ENCODE measurements at regions not wholly inside any gene's neighbourhood (a gene's known extent, or its start where the extent isn't known, plus 50 kb on each side); places are given as distances from the start of the nearest gene placed in this dataset.
A peak's percentile ranks its signal among the peaks of the same experiment; 100 is the strongest.

GRCh38 chr9:18359335-18359734 is 114.6 kb upstream of the ADAMTSL1 start:
- no peak for DNase-seq

GRCh38 chr9:18360005-18360404 is 113.9 kb upstream of the ADAMTSL1 start:
- DNase-seq = no peak

- DNase-seq = no peak
Observed at GRCh38 chr9:18361646-18362045, 112.3 kb upstream of the ADAMTSL1 start.

GRCh38 chr9:18362166-18362565 is 111.8 kb upstream of the ADAMTSL1 start:
- DNase-seq = no peak

DNA sequence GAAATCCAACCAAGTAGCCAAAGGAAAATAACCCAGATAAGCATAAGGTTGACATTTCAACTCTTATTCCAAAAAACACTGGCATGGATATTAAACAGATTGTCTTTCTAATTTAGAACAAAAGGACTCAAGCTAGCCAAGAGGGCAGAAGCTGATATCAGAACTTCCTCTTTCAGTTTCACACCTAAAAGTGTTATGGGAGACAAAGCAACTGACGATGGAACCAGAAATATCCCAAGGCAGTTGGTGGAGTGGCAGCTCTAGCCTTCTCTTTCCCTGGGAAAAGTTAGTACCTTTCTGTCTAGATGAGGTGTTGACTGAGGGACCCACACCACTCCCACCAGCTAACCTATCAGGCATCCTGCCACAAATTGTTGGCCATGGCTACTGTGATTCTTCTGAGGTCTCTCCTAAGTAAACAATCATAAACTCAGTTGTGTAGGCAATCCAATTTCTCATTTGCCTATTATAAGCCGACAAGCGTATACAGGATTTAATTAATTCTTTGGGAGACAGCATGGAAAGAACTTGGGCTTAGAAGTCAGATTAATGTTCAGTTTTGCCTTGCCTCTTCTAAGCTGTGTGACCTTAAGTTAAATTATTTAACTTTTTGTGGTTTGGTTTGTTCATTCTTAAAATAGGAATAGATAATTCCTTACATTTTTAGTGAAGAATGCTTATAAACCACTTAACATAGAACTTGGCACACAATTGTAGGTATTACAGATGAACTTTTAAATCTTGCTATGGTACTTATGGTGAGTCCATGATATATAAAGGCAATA is 110.9 kb upstream of the ADAMTSL1 start:
- DNase-seq = peak; percentile 23

GRCh38 chr9:18365651-18366050 is 108.3 kb upstream of the ADAMTSL1 start:
- DNase-seq = no peak

DNA sequence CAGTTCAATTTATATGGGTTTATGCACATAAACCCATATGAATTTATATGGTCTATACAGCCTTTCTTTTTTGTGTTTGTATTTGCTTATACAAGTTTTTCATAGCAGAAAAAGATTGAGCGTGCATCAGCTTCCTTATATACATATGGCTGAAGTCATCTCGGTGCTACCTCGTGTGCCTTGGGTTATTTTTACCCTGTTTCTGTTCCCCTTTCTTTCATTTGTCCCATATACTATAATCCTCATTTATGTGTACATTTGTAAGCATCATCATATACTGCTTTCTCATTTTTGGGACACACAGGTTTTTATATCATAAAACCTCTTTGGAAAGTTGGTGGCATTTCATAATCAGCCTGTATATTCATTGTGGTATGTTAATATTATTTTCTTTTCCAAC is 107.8 kb upstream of the ADAMTSL1 start:
- DNase-seq = peak; percentile 19

GRCh38 chr9:18368206-18368605 is 105.7 kb upstream of the ADAMTSL1 start:
- DNase-seq = no peak

DNA sequence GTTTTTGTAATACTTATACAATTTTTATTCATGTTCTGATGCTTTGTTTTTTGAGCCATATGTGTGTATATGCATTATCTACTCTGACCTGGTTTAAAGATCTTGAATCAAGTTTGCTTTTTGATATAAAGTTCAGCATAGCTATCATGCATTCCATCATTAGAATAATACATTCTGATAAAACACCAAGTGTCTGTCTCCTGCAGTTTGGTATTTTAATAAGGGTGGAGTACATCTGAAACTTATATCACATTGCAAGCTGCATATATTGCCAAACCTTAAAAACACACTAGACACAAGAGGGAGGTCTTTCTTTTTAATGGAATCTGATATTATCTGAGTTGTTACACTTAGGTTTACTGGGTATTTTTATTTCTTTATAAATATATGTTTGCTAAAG is 102.8 kb upstream of the ADAMTSL1 start:
- DNase-seq = no peak

GRCh38 chr9:18371621-18372020 is 102.3 kb upstream of the ADAMTSL1 start:
- DNase-seq = no peak

- no peak for DNase-seq
Observed at GRCh38 chr9:18379073-18379811, 94.7 kb upstream of the ADAMTSL1 start.

- no peak for DNase-seq
Observed at GRCh38 chr9:18382243-18382642, 91.7 kb upstream of the ADAMTSL1 start.

DNA sequence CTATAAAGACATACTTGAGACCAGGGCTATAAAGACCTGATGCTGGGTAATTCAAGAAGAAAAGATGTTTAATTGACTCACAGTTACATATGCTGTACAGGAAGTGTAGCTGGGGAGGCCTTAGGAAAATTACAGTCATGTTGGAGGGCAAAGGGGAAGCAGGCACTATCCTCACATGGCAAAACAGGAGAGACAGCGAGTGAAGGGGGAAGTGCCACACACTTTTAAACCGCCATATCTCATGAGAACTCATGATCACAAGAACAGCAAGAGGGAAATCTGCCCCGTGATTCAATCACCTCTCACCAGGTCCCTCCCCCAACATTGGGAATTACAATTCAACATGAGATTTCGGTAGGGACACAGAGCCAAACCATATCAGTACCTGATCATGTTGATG is 89.9 kb upstream of the ADAMTSL1 start:
- peak; percentile 27 for DNase-seq

DNA sequence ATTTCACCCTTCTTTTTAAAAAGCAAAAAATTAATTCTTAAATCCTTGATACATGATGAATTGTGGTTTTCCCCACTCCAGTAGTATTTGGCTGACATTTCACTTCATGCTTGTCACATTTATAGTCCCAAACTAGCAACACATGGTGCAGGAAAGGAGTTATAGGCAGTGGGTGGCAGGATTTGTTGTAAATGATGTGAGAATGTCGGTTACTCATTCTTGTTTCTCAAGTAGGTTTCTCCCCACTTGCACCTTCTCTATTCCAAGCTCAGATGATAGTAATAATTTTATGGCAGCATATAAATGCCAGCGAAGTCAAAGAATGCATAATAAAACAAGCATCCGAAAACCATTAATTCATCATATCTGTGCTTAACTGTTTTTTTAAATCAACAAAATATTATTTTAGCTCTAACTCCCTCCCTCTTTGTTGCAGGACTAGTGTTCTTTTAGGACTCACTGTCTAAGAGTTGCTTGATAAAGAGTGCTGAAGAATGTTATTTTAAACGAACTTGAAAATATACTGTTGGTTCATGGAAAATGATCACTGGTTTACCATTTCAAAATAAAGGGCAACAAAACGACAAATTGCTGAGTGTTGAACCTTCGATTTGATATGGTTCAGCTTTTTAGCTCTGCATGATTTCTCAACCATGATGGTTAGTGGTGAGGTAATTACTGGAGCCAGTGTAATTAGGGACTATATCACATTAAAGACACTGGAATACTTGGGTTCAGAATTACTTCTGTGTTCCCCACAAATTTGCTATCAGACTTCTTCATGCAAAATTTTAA is 88.1 kb upstream of the ADAMTSL1 start:
- DNase-seq = no peak

GRCh38 chr9:18390393-18390792 is 83.6 kb upstream of the ADAMTSL1 start:
- no peak for DNase-seq

DNA sequence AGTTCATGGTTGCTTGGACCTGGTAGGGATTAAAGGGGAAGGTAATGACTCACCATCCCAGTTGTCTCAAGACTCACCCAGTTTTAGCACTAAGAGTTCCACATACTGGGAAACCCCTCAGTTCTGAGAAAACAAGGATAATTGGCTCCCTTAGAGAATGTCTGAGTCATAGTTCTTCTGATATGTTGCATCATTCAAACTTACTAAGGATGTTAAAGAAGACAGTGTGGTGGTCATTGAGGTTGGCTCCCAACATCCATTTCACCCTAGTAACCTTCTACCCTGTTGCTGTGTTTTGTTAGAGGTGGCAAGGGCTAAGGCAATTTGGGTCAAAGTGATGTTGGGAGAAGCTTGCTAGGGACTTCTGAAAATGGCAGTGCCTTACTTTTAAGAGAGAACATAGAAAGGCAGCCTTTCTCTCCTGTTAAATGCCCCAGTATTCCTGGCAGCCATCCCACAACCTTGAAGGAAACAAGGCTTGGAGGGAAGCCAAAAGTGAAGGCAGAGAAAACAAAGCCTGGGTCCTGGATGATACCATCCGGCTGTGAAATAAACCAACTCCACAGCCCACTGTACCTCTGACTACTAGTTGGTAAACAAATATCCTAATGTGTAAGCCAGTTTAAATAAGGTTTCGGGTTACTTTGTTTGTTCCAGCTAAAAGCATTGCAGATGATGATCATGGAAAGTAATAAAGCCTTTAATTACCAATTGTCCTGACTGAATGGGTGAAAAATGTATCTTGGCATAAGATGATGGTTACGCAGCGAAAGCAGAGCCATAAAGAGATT is 80.4 kb upstream of the ADAMTSL1 start:
- DNase-seq = peak; percentile 39

DNA sequence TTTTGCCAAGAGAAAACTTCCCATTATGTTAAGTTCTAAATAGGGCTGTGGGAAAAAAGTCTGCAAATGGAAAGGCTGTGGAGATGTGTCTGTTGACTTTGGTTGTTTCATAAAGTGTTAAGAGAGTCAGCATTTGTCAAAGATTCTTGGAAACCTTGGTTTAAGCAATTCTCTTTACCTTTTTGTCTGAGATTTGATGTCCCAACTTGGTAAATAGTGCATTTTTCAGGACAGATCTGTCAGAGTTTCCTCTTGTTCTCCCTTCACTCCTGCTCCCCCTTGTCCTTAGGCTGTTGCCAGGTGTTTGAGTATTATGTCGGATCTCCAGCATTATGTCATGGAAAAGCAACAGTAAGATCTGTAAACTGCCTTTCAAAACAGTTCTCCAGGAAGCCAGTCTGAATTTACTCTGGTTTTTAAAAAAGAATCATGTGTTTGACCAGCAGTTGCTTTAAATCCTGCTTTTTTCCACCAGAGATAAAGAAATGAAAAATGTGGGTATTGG is 79.1 kb upstream of the ADAMTSL1 start:
- DNase-seq = no peak

DNA sequence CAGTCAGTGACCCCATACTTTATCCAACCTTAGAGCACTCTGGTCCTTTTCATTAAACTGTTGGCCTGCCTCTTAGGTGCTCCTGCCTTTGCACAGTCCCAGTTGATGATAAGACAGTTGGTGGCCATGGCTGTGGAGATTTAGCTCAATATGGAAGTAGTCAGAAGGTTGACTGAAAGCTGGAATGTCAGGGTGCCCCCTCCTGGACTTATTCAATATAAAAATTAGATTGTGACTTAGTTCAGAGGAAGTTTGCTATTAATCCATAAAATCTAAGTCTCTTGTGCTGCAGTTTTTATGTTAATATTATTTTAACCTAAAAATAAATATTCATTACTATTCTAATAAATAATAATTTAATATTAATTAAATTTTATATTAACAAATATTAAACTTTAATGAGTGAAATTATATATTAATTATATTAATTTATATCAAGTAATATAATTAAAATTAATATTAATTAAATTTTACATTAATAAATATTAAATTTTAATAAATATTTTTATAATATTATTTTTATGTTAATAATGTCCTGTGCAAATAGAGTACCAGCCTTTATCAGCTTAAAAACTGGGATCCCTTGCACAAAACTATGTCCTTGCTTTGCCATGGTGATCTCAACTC is 77.7 kb upstream of the ADAMTSL1 start:
- DNase-seq = peak; percentile 7

- DNase-seq = no peak
Observed at GRCh38 chr9:18397076-18397475, 76.9 kb upstream of the ADAMTSL1 start.

DNA sequence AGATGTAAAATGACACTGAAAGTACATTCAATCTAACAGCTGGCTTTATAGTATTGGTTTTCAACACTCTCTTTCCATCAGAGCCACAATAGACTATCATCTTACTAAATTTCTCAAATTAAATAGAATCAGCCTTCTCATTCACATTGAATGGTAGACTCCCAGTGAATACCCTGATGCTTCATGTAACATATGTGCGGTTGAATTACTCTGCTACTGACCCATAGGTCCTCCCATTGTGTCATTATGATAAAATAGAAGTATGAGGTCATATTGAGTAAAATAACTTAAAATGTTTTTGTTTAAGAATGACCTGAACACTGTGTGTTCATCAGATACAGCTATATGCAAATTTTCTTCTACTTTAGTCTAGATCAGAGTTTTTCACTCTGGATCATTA is 75.9 kb upstream of the ADAMTSL1 start:
- no peak for DNase-seq

DNA sequence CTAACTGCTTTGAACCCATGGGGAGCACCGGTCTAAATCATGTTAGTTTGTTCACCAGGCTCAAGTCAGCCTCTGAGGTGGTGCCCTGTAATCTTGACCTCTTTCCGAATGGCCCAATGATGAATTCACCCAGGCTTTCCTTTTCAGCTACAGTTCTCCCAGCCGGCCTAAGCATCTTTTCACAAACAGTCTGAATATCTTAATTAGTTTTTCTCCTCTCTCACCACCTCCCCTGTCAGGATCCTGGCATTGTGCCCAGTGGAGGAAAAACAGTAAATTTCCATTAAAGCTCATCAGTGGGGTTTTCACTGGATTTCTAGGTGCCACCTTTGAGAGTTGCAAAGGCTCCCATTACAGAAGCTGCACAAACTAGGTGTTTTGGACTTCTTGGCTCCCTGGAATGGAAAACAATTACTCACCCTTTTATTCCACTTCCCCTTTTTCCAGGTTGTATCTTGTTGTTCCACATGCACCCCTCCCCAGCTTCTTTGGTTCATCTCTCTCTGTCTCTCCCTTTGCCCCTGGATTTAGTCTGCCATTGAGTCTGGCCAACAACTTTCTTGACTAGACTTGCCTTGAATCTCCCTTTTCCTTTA is 69.4 kb upstream of the ADAMTSL1 start:
- no peak for DNase-seq

DNA sequence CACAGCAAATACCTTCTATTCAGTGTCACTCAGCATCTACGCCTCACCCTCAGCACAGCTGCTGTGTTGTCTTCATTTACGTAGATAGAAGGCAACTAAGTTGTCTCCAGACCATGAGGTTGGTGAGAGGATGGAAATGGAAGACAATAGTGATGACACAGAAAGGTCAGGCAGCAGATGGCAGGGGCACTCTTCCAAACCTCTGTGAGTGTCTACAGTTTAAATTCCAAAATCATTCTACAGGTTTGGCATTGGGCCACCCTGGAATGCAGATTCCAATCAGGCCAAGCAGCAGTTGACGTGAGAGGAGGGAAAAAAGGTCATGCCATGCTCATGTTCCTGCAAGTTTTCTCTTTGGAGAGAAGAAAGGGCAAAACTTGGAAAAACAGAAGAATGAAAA is 68.7 kb upstream of the ADAMTSL1 start:
- DNase-seq = no peak
